Heart right ventricle (tissue), 16 donors: ENCODE measurements at regions not wholly inside any gene's neighbourhood (a gene's known extent, or its start where the extent isn't known, plus 50 kb on each side); places are given as distances from the start of the nearest gene placed in this dataset.

Source experiments
- ATAC-seq, 8 donors: fragments of 200-7000 bp; cut with Tn5 transposase; one replicate each; pipeline ENCODE4 v1.9.1; 2020; ENCODE audit warnings: mild to moderate bottlenecking in 8 of 8, moderate library complexity in 8 of 8, moderate number of reproducible peaks in 1 of 8
- DNase-seq, 2 donors: peaks; one replicate each; pipeline ENCODE4 v3.0.0-alpha.2; 2020
- H3K27ac ChIP-seq, 10 donors: fragments of 200-600 bp; sonication (generic) in 2 of 10; one replicate each; pipeline versions ENCODE4 v1.5.0 to v1.8.0; 2020 to 2022; ENCODE audit warnings: mild to moderate bottlenecking in 3 of 10
- H3K27me3 ChIP-seq, 7 donors: fragments of 200-600 bp; one replicate each; pipeline ENCODE4 v1.8.0; 2021 to 2022; ENCODE audit warnings: mild to moderate bottlenecking in 2 of 7
- H3K36me3 ChIP-seq, 9 donors: fragments of 200-600 bp; sonication (generic) in 1 of 9; one replicate each; pipeline versions ENCODE4 v1.5.0 to v1.8.0; 2020 to 2022; ENCODE audit warnings: mild to moderate bottlenecking in 2 of 9
- H3K4me1 ChIP-seq, 9 donors: fragments of 200-600 bp; sonication (generic) in 1 of 9; one replicate each; pipeline versions ENCODE4 v1.5.0 to v1.8.0; 2020 to 2022; ENCODE audit warnings: mild to moderate bottlenecking in 4 of 9
- H3K4me3 ChIP-seq, 10 donors: fragments of 200-600 bp; sonication (generic) in 2 of 10; one replicate each; pipeline versions ENCODE4 v1.5.0 to v1.8.0; 2020 to 2022; ENCODE audit warnings: mild to moderate bottlenecking in 7 of 10, moderate library complexity in 2 of 10
- H3K9me3 ChIP-seq, 11 donors: fragments of 200-600 bp in 10 of 11; sonication (generic) in 2 of 11; one replicate each; pipeline versions ENCODE4 v1.5.0 to v1.8.0; 2013 to 2022; ENCODE audit warnings: mild to moderate bottlenecking in 2 of 11, control low read depth in 1 of 11, moderate library complexity in 1 of 11
- CTCF ChIP-seq, 9 donors: fragments of 200-600 bp; sonication (generic) in 2 of 9; IDR thresholded peaks; one replicate each; pipeline versions ENCODE4 v1.5.0 to v1.8.0; 2021 to 2022; ENCODE audit warnings: antibody characterized with exemption in 9 of 9, mild to moderate bottlenecking in 5 of 9, moderate library complexity in 1 of 9
- WGBS, 2 donors: extraction: QIAGEN DNeasy Blood & Tissue Kit; methylation state at CpG; one replicate each; pipeline ENCODE4 v1.1.7; 2013; ENCODE audit warnings: inconsistent platforms in 1 of 2; 5-methylcytosine and 5-hydroxymethylcytosine counted together
- intact Hi-C, 10 donors: fragments of 100-400 bp; cut with DNase I; formaldehyde crosslinking; loops; one replicate each; pipeline versions ENCODE4 v1.11.1 to v1.14.2; 2022
- donor health status: Arrhythmogenic right ventricular cardiomyopathy.
- donor health status: ischemic (EF 13 %, LVEDD 7.1; RV severe dilation, severe dysfunction).
- donor health status: healthy with polysubstance abuse.
- donor health status: DM: no; HTN: yes; CAD: no.
- donor health status: DM: no; HTN: no; CAD: no.
- donor health status: ischemic (EF 25% LVEDD 6.9; RV normal size, moderate dysfunction).
- donor health status: ischemic (EF 25% LVEDD 5.7; RV mildly dilated, moderate dysfunction).
- donor health status: healthy.
- donor health status: DM: yes; HTN: yes; CAD: no.
- donor health status: Ischemic cardiomyopathy.
- donor health status: ischemic (EF 35%, LVEDD 5.7; RV mildly dilated, moderate dysfunction).
- donor health status: nonischemic (EF 11% LVEDD 7.7; RV severe dilation, severe dysfunction).
- donor health status: DM: yes; HTN: yes; CAD: no.
- donor health status: PGD.
- donor health status: ischemic (EF 29% LVEDD 5.4; RV normal size, mild dysfunction).
- donor health status: nonischemic (EF 23%, LVEDD 6.1; RV moderate dilation, normal function).

- TF ChIP-seq CTCF (IDR thresholded peaks at IDR 0.05): no peak
- no peaks in the 10 kb centered on the region for H3K27me3 ChIP-seq
- no peak for DNase-seq
- H3K9me3 ChIP-seq: peaks cover 0 to 7% (median 0%) of the 10 kb centered on the region in 11 donors
- H3K36me3 ChIP-seq: no peaks in the 10 kb centered on the region
- no peaks in the 10 kb centered on the region for H3K4me1 ChIP-seq
- no peak overlapping the region for H3K4me3 ChIP-seq
- H3K27ac ChIP-seq: no peak overlapping the region
- WGBS, 2 donors: 67 to 77% methylated on average over 3 of the region's 3 CpGs
- intact Hi-C loops: no loop called here
- no peak for ATAC-seq
These were observed 1216.4 kb upstream of the USP15 start for GRCh38 chr12:61043838-61044237.

- Histone ChIP-seq H3K36me3 (no peaks in the 10 kb centered on the region), H3K27ac (no peak overlapping the region), H3K4me3 (no peak overlapping the region), H3K9me3 (peaks cover 0 to 7% (median 0%) of the 10 kb centered on the region in 11 donors), H3K27me3 (no peaks in the 10 kb centered on the region), H3K4me1 (no peaks in the 10 kb centered on the region)
- no peak for TF ChIP-seq CTCF (IDR thresholded peaks at IDR 0.05)
- ATAC-seq (no peak), DNase-seq (no peak)
- WGBS, 2 donors: 74 to 78% methylated on average over 3 of the region's 3 CpGs
- intact Hi-C loops: no loop called here
These were observed 1215.4 kb upstream of the USP15 start for GRCh38 chr12:61044766-61045165.

GRCh38 chr12:61070640-61071414 lies 1189.4 kb upstream of the USP15 start:
- 62 to 64% methylated on average over 3 of the region's 3 CpGs for WGBS, 2 donors

GRCh38 chr12:61072717-61073116 lies 1187.5 kb upstream of the USP15 start:
- no peak for DNase-seq
- no peak overlapping the region for H3K27ac ChIP-seq
- TF ChIP-seq CTCF (IDR thresholded peaks at IDR 0.05): no peak
- ATAC-seq: no peak
- H3K9me3 ChIP-seq: peaks cover 0 to 5% (median 0%) of the 10 kb centered on the region in 11 donors
- H3K4me3 ChIP-seq: no peak overlapping the region
- no peaks in the 10 kb centered on the region for H3K27me3 ChIP-seq
- no peaks in the 10 kb centered on the region for H3K36me3 ChIP-seq
- intact Hi-C loops: no loop called here
- H3K4me1 ChIP-seq: no peaks in the 10 kb centered on the region

More at GRCh38 chr12:61070640-61071414, 1189.4 kb upstream of the USP15 start:
- no peak for TF ChIP-seq CTCF (IDR thresholded peaks at IDR 0.05)
- Histone ChIP-seq H3K36me3 (no peaks in the 10 kb centered on the region), H3K4me1 (no peaks in the 10 kb centered on the region), H3K9me3 (peaks cover 0 to 2% (median 0%) of the 10 kb centered on the region in 11 donors), H3K27me3 (no peaks in the 10 kb centered on the region), H3K27ac (no peak overlapping the region), H3K4me3 (no peak overlapping the region)
- ATAC-seq (no peak), DNase-seq (no peak)
- intact Hi-C loops: no loop called here
